ENCODE measurements at regions not wholly inside any gene's neighbourhood (a gene's known extent, or its start where the extent isn't known, plus 50 kb on each side); places are given as distances from the start of the nearest gene placed in this dataset.

- TF ChIP-seq PBX3 (CRISPR knock-in tag; IDR thresholded peaks at IDR 0.05; ENCODE audit: borderline replicate concordance) (no peak), ARNTL (CRISPR knock-in tag; IDR thresholded peaks at IDR 0.05) (no peak), PLRG1 (conservative IDR thresholded peaks at IDR 0.05) (no peak), MYNN (CRISPR knock-in tag; IDR thresholded peaks at IDR 0.05; ENCODE audit: low read depth) (no peak), ETV6 (CRISPR knock-in tag; conservative IDR thresholded peaks at IDR 0.05) (no peak)
Measured at GRCh38 chr3:6435951-6436350, 425.0 kb upstream of the GRM7 start (continued).

GRCh38 chr3:6437631-6438030 lies 423.3 kb upstream of the GRM7 start:
- in situ Hi-C loops (cut with HindIII; ENCODE audit: extremely low pct_ligation_motif_present, low pct_unique_long_range_greater_than_20kb), result no loop called here

More at GRCh38 chr3:6437631-6438030, 423.3 kb upstream of the GRM7 start:
- no TSS peak for BruUV-seq (replicated peaks)
- Histone ChIP-seq H4K20me1 (ENCODE audit: insufficient read depth, low read length) (no peaks in the 10 kb centered on the region), H3K4me2 (ENCODE audit: low read depth, low read length) (no peak overlapping the region), H3K36me3 (replicated peaks in 1 of 2; ENCODE audit: control insufficient read depth in 1 of 2, insufficient read depth in 2 of 2, low read length in 2 of 2) (no peaks in the 10 kb centered on the region), H2AFZ (ENCODE audit: low read length) (no peak overlapping the region), H3K27ac (ENCODE audit: extremely low read length, insufficient read depth, low read length) (no peak overlapping the region), H3K27me3 (ENCODE audit: control insufficient read depth in 1 of 2, insufficient read depth in 2 of 2, low read length in 2 of 2) (no peaks in the 10 kb centered on the region), H3K9me3 (ENCODE audit: low read length) (peaks cover 89% of the 10 kb centered on the region), H3K4me1 (ENCODE audit: insufficient read depth, low read length) (no peaks in the 10 kb centered on the region), H3K9ac (ENCODE audit: insufficient read depth, low read depth, low read length) (no peak overlapping the region), H3K79me2 (ENCODE audit: insufficient read depth, low read length) (no peaks in the 10 kb centered on the region), H3K4me3 (replicated peaks in 1 of 3; ENCODE audit: insufficient read depth in 1 of 3, low read depth in 2 of 3, low read length in 3 of 3) (no peak overlapping the region)
- no peak for DNase-seq (ENCODE audit: low spot score)
- WGBS (ENCODE audit: low lambda C conversion rate), result 4% methylated on average over 3 of the region's 3 CpGs
- FAIRE-seq, result no peak
- POLR2A ChIA-PET, result no interaction called here
- TF ChIP-seq ZNF790 (CRISPR knock-in tag; IDR thresholded peaks at IDR 0.05; ENCODE audit: borderline replicate concordance) (no peak), ZNF598 (CRISPR knock-in tag; IDR thresholded peaks at IDR 0.05; ENCODE audit: borderline replicate concordance) (no peak), CENPBD1 (CRISPR knock-in tag; IDR thresholded peaks at IDR 0.05; ENCODE audit: borderline replicate concordance, low read depth) (no peak), PHF8 (CRISPR knock-in tag; IDR thresholded peaks at IDR 0.05) (no peak), CCDC6 (CRISPR knock-in tag; IDR thresholded peaks at IDR 0.05) (no peak), RXRB (CRISPR knock-in tag; IDR thresholded peaks at IDR 0.05; ENCODE audit: borderline replicate concordance) (no peak), YY1 (IDR thresholded peaks at IDR 0.05; ENCODE audit: insufficient read depth, insufficient replicate concordance, low read depth, low read length) (no peak), MXI1 (IDR thresholded peaks at IDR 0.05; ENCODE audit: borderline replicate concordance, low read depth, low read length) (no peak), ZNF33A (CRISPR knock-in tag; IDR thresholded peaks at IDR 0.05; ENCODE audit: borderline replicate concordance) (no peak), PITX1 (CRISPR knock-in tag; IDR thresholded peaks at IDR 0.05) (no peak), ZBTB25 (CRISPR knock-in tag; IDR thresholded peaks at IDR 0.05) (no peak), HNF1B (CRISPR knock-in tag; IDR thresholded peaks at IDR 0.05) (no peak), EP300 (IDR thresholded peaks at IDR 0.05; ENCODE audit: low read depth in 2 of 2, low read length in 2 of 2) (no peak), EP300 (CRISPR knock-in tag; IDR thresholded peaks at IDR 0.05; ENCODE audit: borderline replicate concordance) (no peak)
- intact Hi-C loops (cut with micrococcal nuclease; ENCODE audit: unreplicated experiment), result no loop called here
- ATAC-seq, result no peak
- CTCF ChIA-PET (ENCODE audit: low intra/inter-chr PET ratio, low total read pairs), result no interaction called here
